Upper lobe of left lung (tissue), 6 donors: ENCODE measurements at regions not wholly inside any gene's neighbourhood (a gene's known extent, or its start where the extent isn't known, plus 50 kb on each side); places are given as distances from the start of the nearest gene placed in this dataset.

Experiments
- ATAC-seq, 2 donors: fragments of 200-7000 bp; cut with Tn5 transposase; one replicate each; pipeline ENCODE4 v1.9.1; 2022; ENCODE audit warnings: mild to moderate bottlenecking in 2 of 2, moderate library complexity in 2 of 2; ENCODE audit not compliant: low FRiP score in 2 of 2
- DNase-seq, 2 donors: peaks; one replicate each; pipeline ENCODE4 v3.0.0-alpha.2; 2019 to 2020
- H3K27ac ChIP-seq, 4 donors: fragments of 200-600 bp; sonication (generic); one replicate each; pipeline ENCODE4 v1.5.1; 2016 to 2019
- H3K27me3 ChIP-seq, 4 donors: fragments of 200-600 bp; sonication (generic); one replicate each; pipeline ENCODE4 v1.5.1; 2017 to 2019
- H3K36me3 ChIP-seq, 4 donors: fragments of 200-600 bp; sonication (generic); one replicate each; pipeline ENCODE4 v1.5.1; 2016 to 2019
- H3K4me1 ChIP-seq, 4 donors: fragments of 200-600 bp; sonication (generic); one replicate each; pipeline ENCODE4 v1.5.1; 2018 to 2019
- H3K4me3 ChIP-seq, 4 donors: fragments of 200-600 bp; sonication (generic); one replicate each; pipeline ENCODE4 v1.5.1; 2017 to 2019; ENCODE audit warnings: mild to moderate bottlenecking in 2 of 4, moderate library complexity in 1 of 4
- H3K9me3 ChIP-seq, 4 donors: fragments of 200-600 bp; sonication (generic); one replicate each; pipeline ENCODE4 v1.5.1; 2018 to 2019
- CTCF ChIP-seq, 6 experiments: fragments of 450-650 bp in 4 of 6; fragments of 200-600 bp in 2 of 6; sonication (generic) in 2 of 6; IDR thresholded peaks; one replicate each; pipeline ENCODE4 v1.5.1; 2016 to 2019; ENCODE audit warnings: antibody characterized with exemption in 6 of 6
- EP300 ChIP-seq, 4 donors: sonication (generic); formaldehyde crosslinking; IDR thresholded peaks; one replicate each; pipeline ENCODE4 v1.5.1; 2017; ENCODE audit warnings: antibody characterized with exemption in 4 of 4, control low read depth in 2 of 4
- POLR2A ChIP-seq, 4 donors: fragments of 450-650 bp; IDR thresholded peaks; one replicate each; pipeline ENCODE4 v1.5.1; 2016 to 2017; ENCODE audit warnings: antibody characterized with exemption in 4 of 4, mild to moderate bottlenecking in 2 of 4
- POLR2AphosphoS5 ChIP-seq, 2 donors: sonication (generic); formaldehyde crosslinking; IDR thresholded peaks; one replicate each; pipeline ENCODE4 v1.5.1; 2017; ENCODE audit warnings: antibody characterized with exemption in 2 of 2
- WGBS, 2 donors: methylation state at CpG; one replicate each; pipeline ENCODE4 v1.1.5; 2017 to 2018; 5-methylcytosine and 5-hydroxymethylcytosine counted together
- donor health status: DM: no; HTN: no; CAD: no; lungs with moderate emphysema.
- donor health status: DM: no; HTN: yes; CAD: no; lungs with severe emphysema.

GRCh38 chr3:102161384-102162006 is 273.3 kb upstream of the ZPLD1 start:
- Histone ChIP-seq H3K36me3 (no peaks in the 10 kb centered on the region), H3K27me3 (no peaks in the 10 kb centered on the region), H3K9me3 (no peaks in the 10 kb centered on the region), H3K27ac (no peak overlapping the region), H3K4me3 (no peak overlapping the region), H3K4me1 (peaks cover 7 to 16% (median 13%) of the 10 kb centered on the region in 4 donors)
- ATAC-seq (peak in 1 of 2 donors; percentile 39), DNase-seq (no peak)
- TF ChIP-seq POLR2AphosphoS5 (IDR thresholded peaks at IDR 0.05) (no peak), EP300 (IDR thresholded peaks at IDR 0.05) (no peak)
- 87 to 92% methylated on average over 5 of the region's 5 CpGs for WGBS, 2 donors

GRCh38 chr3:102162251-102162650 is 272.6 kb upstream of the ZPLD1 start:
- H3K27me3 ChIP-seq: no peaks in the 10 kb centered on the region
- H3K27ac ChIP-seq: peak overlapping the region in 2 of 4 donors; percentile 54 to 70
- DNase-seq (no peak), ATAC-seq (no peak)
- no peak for TF ChIP-seq CTCF (IDR thresholded peaks at IDR 0.05)
- TF ChIP-seq POLR2AphosphoS5 (IDR thresholded peaks at IDR 0.05): no peak
- no peak for TF ChIP-seq EP300 (IDR thresholded peaks at IDR 0.05)
- no peak for TF ChIP-seq POLR2A (IDR thresholded peaks at IDR 0.05)
- H3K4me3 ChIP-seq: no peak overlapping the region
- H3K9me3 ChIP-seq: no peaks in the 10 kb centered on the region
- H3K4me1 ChIP-seq: peaks cover 7 to 16% (median 13%) of the 10 kb centered on the region in 4 donors
- H3K36me3 ChIP-seq: no peaks in the 10 kb centered on the region

GRCh38 chr3:102163039-102163817 is 271.6 kb upstream of the ZPLD1 start:
- WGBS, 2 donors: 10 to 21% methylated on average over 1 of the region's 1 CpG
- Histone ChIP-seq H3K36me3 (no peaks in the 10 kb centered on the region), H3K27me3 (no peaks in the 10 kb centered on the region), H3K9me3 (no peaks in the 10 kb centered on the region), H3K4me1 (peaks cover 7 to 16% (median 13%) of the 10 kb centered on the region in 4 donors), H3K27ac (peak overlapping the region; percentile 32 to 70 (median 58)), H3K4me3 (no peak overlapping the region)
- ATAC-seq (peak; percentile 69 to 76), DNase-seq (peak in 1 of 2 donors; percentile 31)
- TF ChIP-seq EP300 (IDR thresholded peaks at IDR 0.05) (no peak), POLR2AphosphoS5 (IDR thresholded peaks at IDR 0.05) (no peak), POLR2A (IDR thresholded peaks at IDR 0.05) (no peak), CTCF (IDR thresholded peaks at IDR 0.05) (no peak)

- Histone ChIP-seq H3K27me3 (no peaks in the 10 kb centered on the region), H3K36me3 (no peaks in the 10 kb centered on the region), H3K27ac (peak overlapping the region; percentile 14 to 70 (median 58)), H3K4me3 (no peak overlapping the region), H3K4me1 (peaks cover 7 to 16% (median 13%) of the 10 kb centered on the region in 4 donors), H3K9me3 (no peaks in the 10 kb centered on the region)
- DNase-seq (no peak), ATAC-seq (peak in 1 of 2 donors; percentile 15)
- TF ChIP-seq EP300 (IDR thresholded peaks at IDR 0.05) (no peak), POLR2A (IDR thresholded peaks at IDR 0.05) (no peak), CTCF (IDR thresholded peaks at IDR 0.05) (no peak), POLR2AphosphoS5 (IDR thresholded peaks at IDR 0.05) (no peak)
- WGBS, 2 donors: 51 to 69% methylated on average over 4 of the region's 4 CpGs
These were observed 271.0 kb upstream of the ZPLD1 start for GRCh38 chr3:102163818-102164154.

- H3K4me3 ChIP-seq: no peak overlapping the region
- no peak for TF ChIP-seq EP300 (IDR thresholded peaks at IDR 0.05)
- no peak for TF ChIP-seq CTCF (IDR thresholded peaks at IDR 0.05)
- no peak for TF ChIP-seq POLR2A (IDR thresholded peaks at IDR 0.05)
- TF ChIP-seq POLR2AphosphoS5 (IDR thresholded peaks at IDR 0.05): no peak
- no peak overlapping the region for H3K27ac ChIP-seq
- no peaks in the 10 kb centered on the region for H3K9me3 ChIP-seq
- H3K4me1 ChIP-seq: peaks cover 7 to 16% (median 13%) of the 10 kb centered on the region in 4 donors
- no peak for DNase-seq
- no peak for ATAC-seq
- 77 to 78% methylated on average over 1 of the region's 1 CpG for WGBS, 2 donors
- H3K27me3 ChIP-seq: no peaks in the 10 kb centered on the region
- no peaks in the 10 kb centered on the region for H3K36me3 ChIP-seq
These were observed 269.4 kb upstream of the ZPLD1 start for GRCh38 chr3:102165367-102165766.
